Hepatocyte (in vitro differentiated cells): ENCODE measurements at regions not wholly inside any gene's neighbourhood (a gene's known extent, or its start where the extent isn't known, plus 50 kb on each side); places are given as distances from the start of the nearest gene placed in this dataset.

Experiments used
- CTCF ChIP-seq: fragments of 200-600 bp; sonication (generic); IDR thresholded peaks from 2 replicates; pipeline ENCODE4 v1.5.1; 2016; ENCODE audit warnings: antibody characterized with exemption, mild to moderate bottlenecking; ENCODE audit not compliant: poor library complexity
- EZH2 ChIP-seq: fragments of 200-600 bp; sonication (generic); IDR thresholded peaks from 2 replicates; pipeline ENCODE4 v1.6.1; 2016; ENCODE audit warnings: antibody characterized with exemption, mild to moderate bottlenecking, borderline replicate concordance
- EZH2phosphoT487 ChIP-seq: fragments of 200-600 bp; sonication (generic); IDR thresholded peaks from one replicate; pipeline ENCODE4 v1.6.1; 2018; ENCODE audit warnings: antibody characterized with exemption, mild to moderate bottlenecking, low read depth, moderate library complexity; ENCODE audit not compliant: unreplicated experiment, severe bottlenecking

DNA sequence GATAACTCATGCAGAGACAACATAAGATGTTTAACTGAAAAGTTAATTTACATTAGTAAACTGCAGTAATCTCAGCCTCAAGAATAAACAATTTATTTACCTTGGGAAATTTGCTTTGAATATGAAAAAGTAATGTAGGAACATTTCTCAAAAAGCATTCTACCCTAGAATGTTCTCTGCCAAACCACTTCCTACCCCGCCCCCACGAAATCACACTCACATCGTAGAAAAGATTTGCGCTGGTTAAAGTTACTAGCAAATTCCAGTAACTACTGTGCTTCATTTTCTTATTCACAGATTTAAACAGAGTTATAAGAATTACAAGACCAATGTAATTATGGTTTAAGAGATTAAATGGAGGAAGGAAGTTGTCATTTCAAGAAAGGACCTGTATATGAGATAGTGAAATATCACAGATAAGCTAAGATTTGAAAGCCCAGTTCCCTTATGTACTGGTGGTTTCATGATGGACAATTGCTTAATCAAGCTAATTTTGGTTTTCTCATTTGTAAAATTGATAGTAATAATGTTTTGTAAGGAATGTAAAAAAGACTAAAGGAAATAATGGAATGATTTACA is 175.4 kb downstream of the GNAI1 start:
- no peak for TF ChIP-seq CTCF
- TF ChIP-seq EZH2 = no peak
- TF ChIP-seq EZH2phosphoT487 = no peak
